ENCODE measurements at regions not wholly inside any gene's neighbourhood (a gene's known extent, or its start where the extent isn't known, plus 50 kb on each side); places are given as distances from the start of the nearest gene placed in this dataset.

DNA sequence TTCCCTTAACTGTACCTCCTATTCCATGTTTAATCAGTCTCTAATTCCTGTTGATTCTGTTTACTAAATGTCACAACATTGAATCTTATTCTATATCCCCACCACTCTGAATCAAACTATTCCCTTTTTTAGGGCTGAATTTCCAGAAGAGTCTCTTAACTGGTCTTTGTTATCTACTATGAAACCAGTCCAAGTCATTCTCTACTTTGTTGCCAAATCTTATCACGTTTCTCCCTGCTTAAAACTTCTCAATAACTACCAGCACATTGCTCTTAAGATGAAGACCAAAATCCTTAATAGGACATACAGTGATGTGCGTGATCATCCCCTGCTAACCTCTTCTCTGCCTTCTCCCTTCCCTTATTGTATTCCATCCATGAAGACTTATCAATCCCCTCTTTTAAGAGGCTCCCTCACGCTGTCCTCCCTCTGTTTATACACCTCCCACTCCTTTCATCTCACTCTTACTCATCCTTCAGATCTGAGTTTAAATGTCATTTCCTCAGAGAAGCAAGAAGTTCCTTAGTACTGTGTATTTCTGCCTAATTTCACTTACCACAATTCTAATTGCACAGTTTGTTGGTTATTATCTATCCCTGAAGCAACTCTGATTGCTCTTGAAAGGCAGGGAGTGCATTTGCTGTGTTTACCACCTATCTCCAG, 143.0 kb upstream of the AHI1 start (continued):
- TF ChIP-seq, protein P1, sequence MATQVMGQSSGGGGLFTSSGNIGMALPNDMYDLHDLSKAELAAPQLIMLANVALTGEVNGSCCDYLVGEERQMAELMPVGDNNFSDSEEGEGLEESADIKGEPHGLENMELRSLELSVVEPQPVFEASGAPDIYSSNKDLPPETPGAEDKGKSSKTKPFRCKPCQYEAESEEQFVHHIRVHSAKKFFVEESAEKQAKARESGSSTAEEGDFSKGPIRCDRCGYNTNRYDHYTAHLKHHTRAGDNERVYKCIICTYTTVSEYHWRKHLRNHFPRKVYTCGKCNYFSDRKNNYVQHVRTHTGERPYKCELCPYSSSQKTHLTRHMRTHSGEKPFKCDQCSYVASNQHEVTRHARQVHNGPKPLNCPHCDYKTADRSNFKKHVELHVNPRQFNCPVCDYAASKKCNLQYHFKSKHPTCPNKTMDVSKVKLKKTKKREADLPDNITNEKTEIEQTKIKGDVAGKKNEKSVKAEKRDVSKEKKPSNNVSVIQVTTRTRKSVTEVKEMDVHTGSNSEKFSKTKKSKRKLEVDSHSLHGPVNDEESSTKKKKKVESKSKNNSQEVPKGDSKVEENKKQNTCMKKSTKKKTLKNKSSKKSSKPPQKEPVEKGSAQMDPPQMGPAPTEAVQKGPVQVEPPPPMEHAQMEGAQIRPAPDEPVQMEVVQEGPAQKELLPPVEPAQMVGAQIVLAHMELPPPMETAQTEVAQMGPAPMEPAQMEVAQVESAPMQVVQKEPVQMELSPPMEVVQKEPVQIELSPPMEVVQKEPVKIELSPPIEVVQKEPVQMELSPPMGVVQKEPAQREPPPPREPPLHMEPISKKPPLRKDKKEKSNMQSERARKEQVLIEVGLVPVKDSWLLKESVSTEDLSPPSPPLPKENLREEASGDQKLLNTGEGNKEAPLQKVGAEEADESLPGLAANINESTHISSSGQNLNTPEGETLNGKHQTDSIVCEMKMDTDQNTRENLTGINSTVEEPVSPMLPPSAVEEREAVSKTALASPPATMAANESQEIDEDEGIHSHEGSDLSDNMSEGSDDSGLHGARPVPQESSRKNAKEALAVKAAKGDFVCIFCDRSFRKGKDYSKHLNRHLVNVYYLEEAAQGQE (IDR thresholded peaks at IDR 0.05; ENCODE audit: unreplicated experiment) = no peak
- TF ChIP-seq ZNF331 (CRISPR knock-in tag; IDR thresholded peaks at IDR 0.05; ENCODE audit: low read depth) = no peak

DNA sequence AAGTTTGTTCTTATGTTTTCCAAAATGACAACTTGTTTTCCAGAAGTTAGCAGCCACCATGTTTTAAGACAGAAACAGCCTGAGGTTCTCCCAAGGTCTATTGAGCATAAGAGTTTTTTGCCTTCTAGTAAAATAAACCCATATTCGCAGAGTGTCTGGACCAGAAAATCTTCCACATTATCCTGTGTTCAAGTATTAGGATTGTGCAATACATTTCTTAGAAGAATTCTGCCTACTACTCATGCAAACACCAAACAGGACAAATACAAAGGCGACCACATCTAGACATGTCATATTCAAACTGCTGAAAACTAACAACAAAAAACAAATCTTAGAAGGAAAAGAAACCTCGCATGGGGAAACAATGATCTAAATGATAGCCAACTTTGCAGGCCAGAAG, 145.4 kb upstream of the AHI1 start:
- TF ChIP-seq CREB1 (CRISPR knock-in tag; IDR thresholded peaks at IDR 0.05; ENCODE audit: low read depth) = no peak
- TF ChIP-seq STAT1 (IDR thresholded peaks at IDR 0.05; ENCODE audit: unreplicated experiment) = no peak
- TF ChIP-seq POLR2AphosphoS5 (IDR thresholded peaks at IDR 0.05; ENCODE audit: low read depth) = no peak
- TF ChIP-seq ZNF114 (CRISPR knock-in tag; IDR thresholded peaks at IDR 0.05) = no peak
- TF ChIP-seq, protein P1 (IDR thresholded peaks at IDR 0.05; ENCODE audit: unreplicated experiment) = no peak
- H3K4me1 Mint-ChIP-seq = no peaks in the 10 kb centered on the region
- H2AFZ ChIP-seq = no peak overlapping the region; the same call in 1 of the 2 replicates
- H4K20me1 ChIP-seq (replicated peaks; ENCODE audit: insufficient read depth) = no peaks in the 10 kb centered on the region
- no peaks in the 10 kb centered on the region for H3K4me1 ChIP-seq (ENCODE audit: insufficient read depth)
- H3K27me3 Mint-ChIP-seq (ENCODE audit: insufficient read depth, low read depth, poor library complexity) = peaks cover 1% of the 10 kb centered on the region
- H3K9me2 ChIP-seq (ENCODE audit: insufficient read depth) = no peaks in the 10 kb centered on the region
- ATAC-seq (no peak), DNase-seq (ENCODE audit: low spot score) (no peak)
- H3K4me3 ChIP-seq = no peak overlapping the region
- H3K4me3 Mint-ChIP-seq = no peak overlapping the region
- no peaks in the 10 kb centered on the region for H3K36me3 Mint-ChIP-seq (ENCODE audit: low read depth)
- peaks cover 2% of the 10 kb centered on the region; the same call in 1 of the 3 replicates for H3K9me3 Mint-ChIP-seq
- H3K27ac Mint-ChIP-seq = no peak overlapping the region
- no peak overlapping the region for H3K27ac ChIP-seq (ENCODE audit: low read depth)
- H3K27me3 ChIP-seq (ENCODE audit: insufficient read depth) = no peaks in the 10 kb centered on the region
- no peaks in the 10 kb centered on the region for H3F3A ChIP-seq (replicated peaks; ENCODE audit: low read depth)
- H3K4me2 ChIP-seq = no peak overlapping the region
- H3K79me2 ChIP-seq (replicated peaks; ENCODE audit: insufficient read depth) = no peaks in the 10 kb centered on the region
- H3K36me3 ChIP-seq (ENCODE audit: insufficient read depth) = no peaks in the 10 kb centered on the region

All from GM23338 (cell line).